ENCODE measurements at regions not wholly inside any gene's neighbourhood (a gene's known extent, or its start where the extent isn't known, plus 50 kb on each side); places are given as distances from the start of the nearest gene placed in this dataset.

DNA sequence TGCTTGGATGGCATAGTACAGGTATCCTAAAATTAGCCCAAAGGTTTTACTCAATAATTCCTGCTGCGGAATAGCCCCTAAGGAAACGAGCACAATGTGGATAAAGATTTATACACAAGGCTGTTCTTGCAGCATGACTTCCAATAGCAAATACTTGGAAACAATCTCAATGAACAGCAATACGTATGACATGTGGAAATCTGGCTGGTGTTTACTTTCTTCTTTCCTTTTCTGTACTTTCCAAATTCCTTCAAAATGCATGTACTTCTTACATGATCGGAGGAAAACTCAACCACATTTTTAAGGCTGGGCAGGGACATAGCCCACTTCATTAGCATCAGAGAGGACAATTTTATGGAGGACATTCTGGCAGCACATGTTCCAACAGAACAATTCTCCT, 86.6 kb downstream of the C16orf95 start:
- Histone ChIP-seq H3K27ac (no peak overlapping the region), H3K27me3 (peaks cover 0 to 7% (median 0%) of the 10 kb centered on the region in 9 donors), H3K9me3 (peaks cover 0 to 14% (median 4%) of the 10 kb centered on the region in 12 donors), H3K4me3 (no peak overlapping the region), H3K4me1 (peaks cover 0 to 11% (median 0%) of the 10 kb centered on the region in 12 donors), H3K36me3 (no peaks in the 10 kb centered on the region)
- intact Hi-C loops (cut with DNase I), result no loop called here
- DNase-seq (no peak), ATAC-seq (no peak)
- 78 to 91% (median 83%) methylated on average over 4 of the region's 4 CpGs for WGBS, 4 donors
- TF ChIP-seq, protein P1, sequence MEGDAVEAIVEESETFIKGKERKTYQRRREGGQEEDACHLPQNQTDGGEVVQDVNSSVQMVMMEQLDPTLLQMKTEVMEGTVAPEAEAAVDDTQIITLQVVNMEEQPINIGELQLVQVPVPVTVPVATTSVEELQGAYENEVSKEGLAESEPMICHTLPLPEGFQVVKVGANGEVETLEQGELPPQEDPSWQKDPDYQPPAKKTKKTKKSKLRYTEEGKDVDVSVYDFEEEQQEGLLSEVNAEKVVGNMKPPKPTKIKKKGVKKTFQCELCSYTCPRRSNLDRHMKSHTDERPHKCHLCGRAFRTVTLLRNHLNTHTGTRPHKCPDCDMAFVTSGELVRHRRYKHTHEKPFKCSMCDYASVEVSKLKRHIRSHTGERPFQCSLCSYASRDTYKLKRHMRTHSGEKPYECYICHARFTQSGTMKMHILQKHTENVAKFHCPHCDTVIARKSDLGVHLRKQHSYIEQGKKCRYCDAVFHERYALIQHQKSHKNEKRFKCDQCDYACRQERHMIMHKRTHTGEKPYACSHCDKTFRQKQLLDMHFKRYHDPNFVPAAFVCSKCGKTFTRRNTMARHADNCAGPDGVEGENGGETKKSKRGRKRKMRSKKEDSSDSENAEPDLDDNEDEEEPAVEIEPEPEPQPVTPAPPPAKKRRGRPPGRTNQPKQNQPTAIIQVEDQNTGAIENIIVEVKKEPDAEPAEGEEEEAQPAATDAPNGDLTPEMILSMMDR (IDR thresholded peaks at IDR 0.05), result no peak
- no peak for TF ChIP-seq POLR2A (IDR thresholded peaks at IDR 0.05)

DNA sequence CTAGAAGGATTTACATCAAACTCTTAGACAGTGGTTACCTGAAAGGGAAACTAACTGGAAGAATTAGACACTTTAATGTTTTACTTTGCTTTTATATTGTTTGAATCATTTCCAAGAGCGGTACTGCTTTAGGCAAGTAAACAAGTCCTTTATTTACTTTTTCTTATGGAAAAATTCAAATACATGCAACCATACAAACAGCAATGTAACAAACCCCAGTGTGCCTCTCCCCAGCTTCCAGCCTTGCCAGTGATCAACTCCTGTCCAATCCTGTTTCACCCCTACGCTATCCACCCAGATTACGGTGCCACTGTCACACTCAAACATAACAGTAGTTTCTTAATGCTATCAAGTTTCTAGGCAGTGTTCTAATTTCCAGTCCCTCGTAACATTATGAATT, 85.9 kb downstream of the C16orf95 start:
- DNase-seq, result no peak
- no peak overlapping the region for H3K27ac ChIP-seq
- peaks cover 0 to 14% (median 4%) of the 10 kb centered on the region in 12 donors for H3K9me3 ChIP-seq
- no peak for ATAC-seq
- peaks cover 0 to 11% (median 0%) of the 10 kb centered on the region in 12 donors for H3K4me1 ChIP-seq
- H3K27me3 ChIP-seq, result peaks cover 0 to 7% (median 0%) of the 10 kb centered on the region in 9 donors
- WGBS, 4 donors, result 93 to 98% (median 96%) methylated on average over 4 of the region's 4 CpGs
- no peak overlapping the region for H3K4me3 ChIP-seq
- intact Hi-C loops (cut with DNase I), result no loop called here
- no peaks in the 10 kb centered on the region for H3K36me3 ChIP-seq
- TF ChIP-seq, protein P1 (IDR thresholded peaks at IDR 0.05), result no peak
- no peak for TF ChIP-seq POLR2A (IDR thresholded peaks at IDR 0.05)

DNA sequence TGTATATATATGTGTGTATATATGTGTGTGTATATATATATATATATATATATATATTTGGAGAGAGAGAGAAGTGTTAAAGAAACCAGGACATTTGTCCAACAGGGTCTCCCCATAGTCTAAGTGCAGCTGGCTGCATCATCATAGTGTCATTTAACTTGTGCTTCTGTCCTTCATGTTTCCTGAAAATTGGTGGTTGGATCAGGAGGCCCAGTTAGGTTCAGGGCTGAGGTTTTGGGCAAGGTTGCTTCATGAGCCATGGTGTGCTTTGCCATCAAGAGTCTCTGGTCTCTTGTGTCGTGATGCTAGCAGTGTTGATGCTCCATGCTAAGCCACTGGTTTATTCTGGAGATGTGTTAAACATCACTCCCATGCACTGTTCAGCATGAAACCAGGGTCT, 85.3 kb downstream of the C16orf95 start:
- Histone ChIP-seq H3K4me3 (no peak overlapping the region), H3K4me1 (peaks cover 0 to 11% (median 0%) of the 10 kb centered on the region in 12 donors), H3K27ac (no peak overlapping the region), H3K27me3 (peaks cover 0 to 7% (median 0%) of the 10 kb centered on the region in 9 donors), H3K9me3 (peaks cover 0 to 14% (median 4%) of the 10 kb centered on the region in 12 donors), H3K36me3 (no peaks in the 10 kb centered on the region)
- intact Hi-C loops (cut with DNase I), result no loop called here
- TF ChIP-seq, protein P1 (IDR thresholded peaks at IDR 0.05), result no peak
- no peak for TF ChIP-seq POLR2A (IDR thresholded peaks at IDR 0.05)
- DNase-seq, result no peak
- WGBS, 4 donors, result 86 to 100% (median 91%) methylated on average over 1 of the region's 1 CpG
- ATAC-seq, result no peak

DNA sequence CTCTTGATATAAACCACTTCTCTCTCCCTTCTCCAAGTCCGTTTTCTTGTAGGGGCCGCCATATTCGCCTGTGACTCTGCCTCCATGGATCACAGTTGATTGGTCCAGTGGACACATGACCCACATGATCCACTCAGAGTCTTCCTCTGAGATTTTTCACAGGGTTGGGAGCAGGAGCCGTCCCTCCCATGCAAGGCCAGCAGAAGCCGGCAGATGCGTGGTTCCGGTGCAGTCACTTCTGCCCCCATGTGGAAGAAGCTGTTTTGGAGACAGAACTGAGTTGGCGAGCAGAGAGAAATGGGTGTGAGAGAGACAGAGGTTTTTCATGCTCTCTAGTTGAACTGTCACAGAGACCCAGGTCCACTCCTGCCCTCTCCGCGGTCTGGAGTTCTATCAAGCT, 83.3 kb downstream of the C16orf95 start:
- Histone ChIP-seq H3K9me3 (peaks cover 0 to 14% (median 4%) of the 10 kb centered on the region in 12 donors), H3K4me3 (no peak overlapping the region), H3K4me1 (no peaks in the 10 kb centered on the region), H3K27ac (no peak overlapping the region), H3K36me3 (no peaks in the 10 kb centered on the region), H3K27me3 (peaks cover 0 to 8% (median 0%) of the 10 kb centered on the region in 9 donors)
- ATAC-seq, result no peak
- 47 to 59% (median 51%) methylated on average over 10 of the region's 10 CpGs for WGBS, 4 donors
- TF ChIP-seq, protein P1 (IDR thresholded peaks at IDR 0.05), result peak in 1 of 12 donors; percentile 18
- TF ChIP-seq POLR2A (IDR thresholded peaks at IDR 0.05), result no peak
- intact Hi-C loops (cut with DNase I), result no loop called here
- no peak for DNase-seq

Data from heart left ventricle (tissue), 16 donors.